ENCODE measurements at regions not wholly inside any gene's neighbourhood (a gene's known extent, or its start where the extent isn't known, plus 50 kb on each side); places are given as distances from the start of the nearest gene placed in this dataset.
"Not testable (repeated sequence)": the region's sequence is repeated elsewhere in the genome, so short reads cannot be mapped to it uniquely, and the experiment has no call there.

DNA sequence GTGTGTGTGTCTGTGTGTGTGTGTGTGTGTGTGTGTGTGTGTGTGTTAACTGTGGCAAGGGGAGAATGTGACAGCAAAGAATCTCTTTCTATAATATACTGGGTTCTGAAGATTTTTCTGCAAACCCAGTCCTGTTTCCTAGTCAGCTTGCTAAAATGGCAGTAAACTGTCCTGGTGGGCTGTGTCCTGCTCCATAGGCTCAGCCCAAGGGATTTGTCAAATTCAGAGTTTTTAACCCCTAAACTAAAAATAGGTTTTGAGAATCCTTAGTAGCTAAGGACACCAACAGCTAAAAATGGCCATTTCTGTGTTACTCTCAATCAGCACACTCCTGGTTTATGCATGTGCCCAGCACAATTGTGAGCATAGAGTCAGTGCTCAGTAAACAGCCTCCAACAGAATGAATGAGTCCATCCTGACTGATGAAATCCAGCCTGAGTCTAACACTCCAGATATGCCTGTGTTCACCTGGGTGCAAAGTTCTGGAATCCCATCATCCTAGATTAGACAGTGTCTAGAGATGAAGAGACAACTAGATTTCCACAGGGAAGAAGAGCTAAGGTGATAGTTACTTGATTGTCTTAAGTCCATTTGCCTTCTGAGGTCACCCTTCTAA, 192.6 kb downstream of the TTC6 start:
- DNase-seq, result no peak

DNA sequence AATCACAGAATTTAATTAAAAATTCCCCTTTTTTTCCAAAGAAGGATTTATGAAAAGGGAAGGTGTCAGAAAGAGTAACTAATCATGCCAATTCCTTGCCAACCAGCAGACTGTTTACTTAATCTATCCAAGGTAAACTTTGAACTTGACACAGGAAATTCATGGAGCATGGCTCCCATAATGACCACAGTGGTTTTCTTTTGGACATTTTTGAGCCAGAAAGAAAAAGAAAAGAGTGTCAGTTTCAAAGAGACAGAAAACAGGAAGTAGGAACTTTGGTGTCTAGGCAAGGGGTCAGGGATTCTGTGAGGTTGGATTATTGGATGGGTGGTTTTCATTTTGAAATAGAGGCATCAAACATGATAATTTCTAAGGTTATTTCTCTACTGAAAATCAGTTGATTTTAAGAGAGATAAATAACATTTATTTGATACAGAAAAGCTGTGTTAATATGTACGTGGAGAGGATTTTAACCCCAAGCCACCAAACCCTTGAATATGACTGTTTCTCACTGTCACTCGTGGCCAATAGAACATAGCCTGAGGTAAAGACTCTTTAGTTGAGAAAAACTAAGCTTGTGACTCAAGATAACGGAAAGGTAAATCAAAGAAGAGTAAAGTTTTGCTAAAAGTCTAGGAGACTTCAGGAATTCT, 196.1 kb downstream of the TTC6 start:
- no peak for DNase-seq

DNA sequence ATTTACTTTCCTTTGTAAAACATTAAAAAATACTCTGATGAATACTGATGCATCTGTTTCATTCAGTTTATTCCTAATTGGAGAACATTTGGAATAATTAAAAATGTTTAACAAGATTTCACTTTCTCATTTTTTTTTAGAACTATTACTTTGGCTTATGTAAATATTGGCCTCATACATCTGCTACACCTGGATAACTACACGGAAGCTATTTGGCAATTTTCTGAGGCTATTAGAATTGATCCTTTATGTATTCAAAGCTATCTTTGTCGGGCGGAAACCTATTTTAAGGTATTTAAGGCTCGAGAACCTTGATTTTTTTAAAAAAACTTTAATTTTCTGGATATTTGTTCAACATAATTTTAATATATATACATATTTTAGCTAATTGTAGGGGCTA, 196.7 kb downstream of the TTC6 start:
- no peak for DNase-seq

DNA sequence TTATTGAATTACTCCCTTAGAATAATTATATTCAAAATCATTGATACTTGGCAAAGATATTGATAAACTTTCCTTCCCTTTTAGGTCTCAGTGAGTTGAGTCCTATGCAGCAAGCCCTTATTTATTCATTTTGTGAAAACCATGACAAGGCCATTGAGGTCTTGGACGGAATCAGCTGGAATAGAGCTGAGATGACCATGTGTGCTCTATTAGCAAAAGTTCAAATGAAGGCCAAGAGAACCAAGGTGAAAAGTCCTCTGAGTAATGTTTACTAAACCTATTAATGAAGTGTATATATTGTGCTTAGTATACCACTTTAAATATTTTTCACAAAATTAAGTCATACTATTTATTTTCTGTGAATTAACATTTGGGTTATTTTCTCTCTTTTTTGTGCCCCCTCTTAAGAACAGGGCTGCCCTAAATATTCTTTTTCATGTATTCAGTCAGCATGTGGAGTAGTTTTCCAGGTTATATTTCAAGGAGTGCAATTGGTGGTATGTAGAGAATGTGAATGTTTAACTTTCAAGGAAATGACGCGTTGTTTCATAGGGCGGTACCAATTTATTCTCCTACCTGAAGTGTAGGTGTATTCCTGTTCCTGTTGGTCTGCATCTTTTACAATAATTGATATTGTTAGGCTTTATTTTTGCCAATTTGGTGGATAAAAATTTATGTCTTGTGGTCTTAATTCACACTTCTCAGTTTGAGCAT, 201.4 kb downstream of the TTC6 start:
- DNase-seq, result no peak

DNA sequence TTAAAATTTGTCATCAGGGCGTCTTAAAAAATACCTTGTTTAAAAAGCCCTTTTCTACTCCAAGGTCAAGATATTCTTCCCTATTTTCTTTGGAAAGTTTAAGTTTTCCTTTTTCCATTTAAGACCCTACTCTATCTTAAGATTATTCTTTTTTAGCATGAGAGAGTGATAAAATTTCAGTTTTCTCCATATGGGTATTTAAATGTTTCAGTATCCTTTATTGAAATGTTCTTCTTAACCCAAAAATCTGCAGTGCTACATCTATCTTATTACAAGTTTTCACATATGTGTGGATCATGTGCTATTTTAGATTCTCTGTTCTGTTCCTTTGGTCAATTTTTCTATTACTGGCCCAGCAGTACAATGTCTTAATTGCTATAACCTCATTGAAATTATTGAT, 202.2 kb downstream of the TTC6 start:
- no peak for DNase-seq

DNA sequence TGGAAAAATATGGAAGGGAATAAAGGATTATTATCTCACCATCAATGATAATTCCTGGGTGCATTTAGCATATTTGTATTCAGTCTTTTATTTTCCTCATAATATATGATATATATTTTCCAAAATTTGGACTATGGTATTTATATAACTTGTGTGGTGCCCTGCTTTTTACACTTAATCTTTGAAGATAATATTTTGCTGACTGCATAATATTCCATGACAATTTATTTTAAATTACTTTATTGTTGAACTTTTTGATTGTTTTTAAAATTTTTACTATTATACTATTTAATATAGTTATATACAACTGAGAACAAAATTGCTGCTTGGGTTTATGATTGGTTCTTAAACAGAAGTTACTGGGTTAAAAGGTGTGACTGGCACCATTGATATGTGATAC, 212.3 kb downstream of the TTC6 start:
- DNase-seq, result no peak

DNA sequence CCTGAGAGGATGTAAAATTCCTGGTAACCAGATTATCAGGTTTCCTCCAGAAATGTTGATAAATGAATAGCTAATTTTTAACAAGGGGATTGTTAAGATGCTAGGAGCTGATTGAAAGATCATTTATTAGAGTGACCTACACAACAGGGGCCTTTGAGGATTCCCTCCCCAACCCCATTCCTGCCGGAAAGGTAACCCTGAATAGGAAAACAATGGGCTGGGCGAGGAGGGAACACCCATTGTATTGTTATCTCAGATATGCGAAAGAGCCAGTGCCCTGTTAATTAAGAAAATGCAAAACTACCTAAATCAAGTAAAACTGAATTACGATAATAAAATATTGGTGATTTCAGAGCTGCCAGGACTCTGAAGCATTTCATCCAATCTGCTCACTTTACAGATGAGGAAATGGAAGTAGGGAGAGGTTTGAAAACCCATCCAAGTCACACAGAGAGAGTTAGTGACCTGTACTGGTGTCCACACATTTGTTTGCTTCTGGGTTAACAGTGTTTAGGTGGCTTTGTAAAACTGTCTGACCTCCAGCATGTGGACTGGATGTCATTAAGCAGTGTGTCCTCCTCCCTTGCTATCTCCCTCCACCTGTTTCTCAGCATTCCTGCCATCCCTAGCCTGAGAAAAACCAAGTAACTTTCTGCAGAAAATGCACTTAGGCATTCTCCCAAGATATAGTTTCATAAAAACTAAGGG, 214.8 kb downstream of the TTC6 start:
- DNase-seq, result no peak

DNA sequence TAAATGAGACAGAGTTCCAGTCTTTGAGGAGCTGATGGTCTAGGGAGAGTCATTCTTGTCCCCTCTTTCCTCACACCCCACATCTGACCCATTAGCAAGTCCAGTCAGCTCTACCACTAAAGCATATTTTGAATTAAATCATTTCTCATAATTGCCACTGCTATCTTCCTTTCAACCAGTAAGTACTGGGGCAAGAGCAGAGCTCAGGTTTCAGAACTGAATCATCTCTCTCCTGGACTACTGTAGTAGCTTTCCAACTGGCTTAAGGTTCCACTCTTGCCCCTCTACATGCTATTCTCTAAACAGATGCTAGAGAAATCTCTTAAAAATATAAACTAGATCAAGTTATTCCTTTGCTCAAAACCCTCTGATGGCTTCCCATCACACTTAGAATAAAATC, 218.3 kb downstream of the TTC6 start:
- no peak for DNase-seq

DNA sequence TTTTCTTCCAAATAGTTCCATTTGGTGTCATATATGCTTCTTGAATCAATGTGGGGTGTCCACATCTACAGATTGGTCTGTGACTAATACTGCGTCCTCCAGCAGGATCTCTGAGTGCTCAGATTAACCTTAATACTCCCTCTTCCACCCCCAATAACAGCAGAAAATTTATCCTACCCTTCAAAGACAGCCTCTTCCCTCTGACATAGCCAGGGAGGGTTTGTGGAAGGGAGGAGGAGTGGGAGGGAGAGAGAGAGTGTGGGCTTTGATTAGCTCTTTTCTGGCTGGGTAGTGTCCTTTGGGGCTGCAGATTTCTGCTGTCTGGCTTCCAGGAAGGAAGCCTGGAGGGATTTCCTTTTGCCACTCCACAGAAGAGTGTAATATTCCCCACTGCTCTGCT, 220.7 kb downstream of the TTC6 start:
- DNase-seq, result no peak

DNA sequence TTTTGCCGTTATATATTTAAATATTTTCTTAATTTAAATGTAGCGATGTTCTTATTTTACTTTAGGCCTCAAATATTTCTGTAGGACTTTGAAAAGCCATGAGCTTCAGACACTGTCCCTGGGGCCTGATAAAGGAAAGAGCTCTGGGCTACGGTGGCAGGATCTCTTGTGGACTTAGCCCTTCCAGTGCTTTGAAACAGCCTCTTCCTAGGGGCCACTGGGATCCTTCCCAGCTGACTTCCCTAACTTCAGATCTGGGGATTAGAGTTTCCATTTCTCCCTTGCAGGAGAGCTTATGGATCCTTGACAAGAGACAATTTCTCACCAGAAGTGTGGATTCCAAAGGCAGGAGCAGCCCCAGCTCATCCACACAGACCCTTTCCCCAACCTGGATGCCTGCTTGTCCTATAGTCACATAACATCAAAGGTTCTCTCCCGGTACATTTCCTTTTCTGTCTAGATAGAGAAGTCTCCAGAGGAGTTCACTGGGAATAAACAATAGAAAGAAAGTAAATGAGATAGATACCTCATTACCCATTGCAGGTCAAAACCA, 221.4 kb downstream of the TTC6 start:
- no peak for DNase-seq

DNA sequence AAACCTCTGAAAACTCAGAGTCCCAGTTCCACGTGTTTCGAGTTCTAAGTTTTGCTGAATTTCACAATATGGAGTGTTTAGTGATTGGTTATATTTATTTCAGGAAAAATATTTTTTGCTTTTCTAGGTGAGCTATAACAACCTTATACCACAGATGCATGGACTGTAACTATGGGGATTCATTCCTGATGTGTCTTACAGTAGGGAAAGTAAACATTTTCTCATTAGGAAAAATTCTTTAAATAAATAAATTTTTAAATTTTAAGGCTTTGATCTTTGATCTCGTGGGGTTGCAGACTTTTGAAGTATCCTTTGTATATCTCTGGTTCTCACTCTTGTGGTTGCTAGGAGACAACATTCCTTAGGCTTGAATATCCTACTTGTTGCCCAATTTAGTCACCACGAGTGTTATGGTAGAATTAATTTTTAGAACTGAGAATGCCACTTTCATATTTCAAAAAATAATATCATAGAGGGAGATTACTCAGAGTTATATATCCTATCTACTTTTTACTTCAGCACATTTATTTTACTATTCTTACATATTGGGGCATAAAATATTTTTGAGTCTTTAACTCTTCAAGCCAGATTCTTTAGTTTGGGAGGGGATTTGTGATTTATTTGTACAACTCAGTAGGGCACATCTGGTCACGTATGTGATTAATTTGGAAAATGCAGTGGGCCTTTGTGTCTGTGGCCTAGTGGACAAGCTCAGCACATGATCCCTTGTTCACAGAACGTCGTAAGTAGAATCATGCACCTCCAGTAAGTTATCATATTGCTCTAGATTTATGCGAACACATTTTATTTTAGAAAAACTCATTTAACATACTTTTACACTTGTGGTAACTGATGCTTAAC, 224.0 kb downstream of the TTC6 start:
- no peak for DNase-seq

DNA sequence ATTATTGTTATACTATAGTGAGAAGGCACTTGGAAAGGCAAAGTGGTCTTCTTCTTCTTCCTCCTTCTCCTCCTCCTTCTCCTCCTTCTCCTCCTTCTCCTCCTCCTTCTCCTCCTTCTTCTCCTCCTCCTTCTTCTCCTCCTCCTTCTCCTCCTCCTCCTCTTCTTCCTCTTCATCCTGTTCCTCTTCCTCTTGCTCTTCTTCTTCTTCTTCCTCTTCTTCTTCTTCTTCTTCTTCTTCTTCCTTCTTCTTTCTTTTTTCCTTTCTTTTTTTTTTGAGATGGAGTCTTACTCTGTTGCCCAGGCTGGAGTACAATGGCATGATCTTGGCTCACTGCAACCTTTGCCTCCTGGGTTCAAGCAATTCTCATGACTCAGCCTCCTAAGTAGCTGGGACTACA, 225.4 kb downstream of the TTC6 start:
- DNase-seq, result not testable (repeated sequence)

DNA sequence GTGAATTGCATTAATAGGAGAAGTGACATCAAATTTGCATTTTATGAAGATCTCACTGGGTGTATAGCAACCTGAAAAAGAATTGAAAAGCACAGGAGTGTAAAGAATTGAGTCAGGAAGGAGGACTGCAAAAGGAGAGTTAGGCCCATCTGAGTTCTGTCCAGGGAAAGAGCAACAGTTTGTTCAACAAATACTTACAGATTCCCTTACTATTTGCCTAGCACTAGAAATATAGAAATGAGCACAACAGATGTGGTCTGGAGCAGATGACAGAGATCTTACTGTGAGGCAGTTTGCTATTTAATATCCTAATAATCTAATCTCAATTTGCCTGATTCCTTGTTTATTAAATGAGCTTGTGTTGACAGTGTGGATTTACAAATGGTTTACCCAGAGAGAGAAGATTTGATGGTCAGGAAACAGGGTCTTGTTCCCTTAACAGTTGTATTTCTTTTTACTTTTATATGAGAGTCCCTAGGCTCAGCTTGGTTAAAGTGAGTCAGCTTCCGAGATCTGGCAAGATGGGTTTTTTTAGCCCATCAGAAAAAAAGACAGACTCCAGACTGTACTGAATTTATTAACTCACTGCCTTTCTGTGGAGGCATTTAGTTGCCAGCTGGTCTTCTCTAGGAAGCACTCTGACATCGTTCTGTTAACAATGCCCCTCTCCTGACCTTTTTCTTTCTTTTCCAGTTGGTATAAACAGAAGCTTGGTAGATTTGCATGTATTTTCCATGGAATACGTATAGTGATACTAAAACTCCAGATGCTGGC, 229.7 kb downstream of the TTC6 start:
- peak in 1 of 2 experiments; percentile 51 for DNase-seq

DNA sequence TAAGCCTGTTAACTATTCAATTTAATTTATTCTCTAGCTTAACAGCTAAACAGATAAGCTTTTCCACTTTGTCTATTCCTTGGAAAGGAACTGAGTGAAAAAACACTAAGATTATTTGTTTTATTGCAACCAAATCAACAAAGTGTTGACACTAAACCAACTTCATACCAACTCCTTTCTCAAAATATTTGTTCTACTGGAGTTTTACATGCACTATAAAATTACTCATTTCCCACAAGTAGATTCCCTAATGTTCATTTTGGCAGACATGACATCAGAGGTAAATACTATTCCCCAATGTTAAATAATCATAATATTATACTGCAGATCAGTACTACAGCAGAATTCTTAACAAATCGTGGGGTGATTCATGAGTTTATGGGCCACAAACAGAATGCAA, 231.4 kb downstream of the TTC6 start:
- no peak for DNase-seq

DNA sequence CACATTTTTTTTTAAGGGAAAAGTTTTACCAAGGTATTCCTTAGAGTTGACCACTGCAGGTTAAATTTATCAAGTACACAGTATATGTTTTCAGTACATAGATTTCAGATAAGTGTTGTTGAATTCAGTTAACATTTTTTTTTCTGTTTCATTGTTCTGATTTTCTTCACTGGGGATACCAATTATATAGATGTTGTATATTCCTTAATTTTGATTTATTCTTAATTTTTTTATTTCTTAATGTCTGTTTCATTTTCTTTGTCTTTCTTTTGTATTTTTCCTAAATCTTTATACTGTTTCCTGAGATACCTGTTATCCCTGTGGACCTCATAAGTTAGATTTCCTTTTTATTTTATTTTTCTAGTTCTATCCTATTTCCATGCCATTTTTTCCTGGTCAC, 234.8 kb downstream of the TTC6 start:
- no peak for DNase-seq

DNA sequence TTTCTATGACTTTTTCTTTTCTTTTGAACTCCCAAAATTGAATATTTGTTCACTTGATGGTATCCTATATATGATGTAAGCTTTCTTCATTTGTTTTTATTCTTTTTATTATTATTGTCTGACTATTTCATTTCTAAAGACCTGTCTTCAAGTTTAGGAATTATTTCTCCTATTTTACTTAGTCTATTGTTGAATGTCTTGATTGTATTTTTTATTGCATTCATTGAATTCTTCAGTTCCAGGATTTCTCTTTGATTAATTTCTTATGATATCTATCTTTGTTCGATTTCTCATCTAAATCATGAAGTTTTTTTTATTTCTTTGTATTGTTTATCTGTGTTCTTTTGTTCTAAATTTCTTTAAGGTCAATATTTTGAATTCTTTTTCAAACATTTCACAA, 238.8 kb downstream of the TTC6 start:
- no peak for DNase-seq

DNA sequence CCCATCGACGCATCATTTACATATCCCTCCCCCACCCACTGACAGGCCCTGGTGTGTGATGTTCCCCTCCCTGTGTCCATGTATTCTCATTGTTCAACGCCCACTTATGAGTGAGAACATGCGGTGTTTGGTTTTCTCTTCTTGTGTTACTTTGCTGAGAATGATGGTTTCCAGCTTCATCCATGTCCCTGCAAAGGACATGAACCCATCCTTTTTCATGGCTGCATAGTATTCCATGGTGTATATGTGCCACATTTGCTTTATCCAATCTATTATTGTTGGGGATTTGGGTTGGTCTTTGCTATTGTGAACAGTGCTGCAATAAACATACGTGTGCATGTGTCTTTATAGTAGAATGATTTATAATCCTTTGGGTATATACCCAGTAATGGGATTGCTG, 243.3 kb downstream of the TTC6 start:
- not testable (repeated sequence) for DNase-seq

DNA sequence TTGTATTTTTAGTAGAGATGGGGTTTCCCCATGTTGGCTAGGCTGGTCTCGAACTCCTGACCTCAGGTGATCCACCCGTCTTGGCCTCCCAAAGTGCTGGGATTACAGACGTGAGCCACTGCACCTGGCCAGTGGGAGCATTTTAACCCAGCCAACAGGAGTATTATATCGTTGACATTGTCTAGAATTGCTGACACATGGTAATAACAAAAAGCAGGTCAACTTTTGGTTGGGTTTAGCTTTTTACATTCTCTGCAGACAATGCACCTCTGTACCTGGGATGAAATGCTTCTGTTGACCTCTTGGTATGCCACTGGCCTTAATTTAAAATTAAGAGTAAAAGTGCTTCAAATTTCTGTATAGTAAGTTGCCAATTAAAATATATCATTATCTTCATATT, 245.6 kb downstream of the TTC6 start:
- DNase-seq, result not testable (repeated sequence)

DNA sequence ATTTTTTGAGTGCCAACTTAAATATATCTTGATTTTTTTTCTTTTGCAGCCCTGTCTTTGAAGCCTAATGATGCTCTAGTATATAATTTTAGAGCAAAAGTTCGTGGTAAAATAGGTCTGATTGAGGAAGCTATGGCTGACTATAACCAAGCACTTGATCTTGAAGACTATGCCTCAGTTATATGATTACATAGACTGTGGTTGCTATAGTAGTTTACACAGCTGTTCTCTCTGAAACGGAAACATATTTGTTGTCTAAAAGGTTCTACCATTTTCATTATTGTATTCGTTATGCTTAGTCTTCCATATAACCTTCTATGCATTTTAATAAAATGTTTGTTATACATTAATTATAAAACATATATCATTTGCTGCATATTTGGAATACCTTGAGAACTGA, 246.7 kb downstream of the TTC6 start:
- no peak for DNase-seq

DNA sequence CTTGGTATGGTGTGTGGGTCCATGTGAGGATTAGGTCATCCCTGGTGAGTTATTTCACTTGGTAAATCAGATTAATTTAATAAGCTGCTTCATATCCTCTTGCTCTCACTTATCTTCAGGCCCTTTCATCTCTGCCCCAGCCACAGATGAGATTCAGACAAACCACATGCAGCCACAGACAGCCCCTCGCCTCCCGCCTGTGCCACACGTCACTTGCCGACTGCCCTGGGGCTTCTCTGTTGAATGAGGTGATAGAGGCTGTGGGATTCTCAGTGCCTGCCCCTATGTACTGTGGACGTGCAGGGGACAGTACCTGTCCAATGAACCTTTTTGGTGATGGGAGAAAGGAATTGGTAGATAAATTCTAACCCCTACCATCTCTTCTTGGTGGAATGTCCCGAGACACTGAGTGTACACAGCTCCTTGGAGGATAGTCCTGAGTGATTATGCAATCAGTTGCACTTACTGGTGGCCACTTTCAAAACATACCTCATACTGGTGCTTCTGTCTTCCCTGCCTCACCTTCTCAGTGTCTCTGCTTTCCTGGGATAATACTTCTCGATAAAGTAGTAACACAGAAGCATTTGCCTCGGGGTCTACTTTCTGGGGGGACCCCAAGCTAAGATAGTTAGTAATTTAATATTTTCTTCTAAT, 248.7 kb downstream of the TTC6 start:
- DNase-seq, result no peak

DNA sequence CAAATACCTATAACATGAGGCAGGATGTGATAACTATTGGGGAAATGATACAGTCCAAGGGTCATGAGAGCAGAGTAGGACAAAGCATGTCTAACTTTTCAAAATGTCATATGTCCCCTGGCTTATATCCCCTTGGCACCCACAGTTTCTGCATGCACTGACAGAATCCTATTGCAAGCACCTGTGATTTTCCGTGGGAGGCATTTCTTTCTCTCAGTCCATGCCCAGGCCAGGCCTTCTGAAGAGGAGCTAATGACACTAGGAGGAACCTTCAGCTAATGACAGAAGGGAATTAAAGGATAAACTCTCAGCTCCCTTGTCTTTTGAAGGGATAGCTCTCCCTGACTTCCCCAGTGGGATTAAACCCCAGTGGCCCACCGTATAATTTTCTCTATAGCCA, 249.2 kb downstream of the TTC6 start:
- DNase-seq, result no peak

All from NCI-H446 (cell line).